ENCODE measurements at regions not wholly inside any gene's neighbourhood (a gene's known extent, or its start where the extent isn't known, plus 50 kb on each side); places are given as distances from the start of the nearest gene placed in this dataset.

- Histone ChIP-seq H3K27me3 (no peaks in the 10 kb centered on the region), H3K4me1 (ENCODE audit: insufficient read depth) (no peaks in the 10 kb centered on the region), H3K4me3 (no peak overlapping the region), H3K27ac (no peak overlapping the region), H3K36me3 (no peaks in the 10 kb centered on the region), H3K9me3 (no peaks in the 10 kb centered on the region)
- no peak for DNase-seq
- no peak for TF ChIP-seq EP300 (IDR thresholded peaks at IDR 0.05)
- intact Hi-C loops (cut with DNase I): no loop called here
Measured at GRCh38 chr16:58824201-58824600, 90.1 kb upstream of the GOT2 start.

GRCh38 chr16:58821886-58822285 lies 87.8 kb upstream of the GOT2 start:
- no peaks in the 10 kb centered on the region for H3K27me3 ChIP-seq
- H3K9me3 ChIP-seq: no peaks in the 10 kb centered on the region
- no peak overlapping the region for H3K4me3 ChIP-seq
- H3K4me1 ChIP-seq (ENCODE audit: insufficient read depth): no peaks in the 10 kb centered on the region
- H3K36me3 ChIP-seq: no peaks in the 10 kb centered on the region
- no peak for TF ChIP-seq POLR2A (IDR thresholded peaks at IDR 0.05)
- no peak for TF ChIP-seq EP300 (IDR thresholded peaks at IDR 0.05)
- no peak for TF ChIP-seq CTCF (IDR thresholded peaks at IDR 0.05)
- intact Hi-C loops (cut with DNase I): no loop called here
- no peak overlapping the region for H3K27ac ChIP-seq
- no peak for DNase-seq

GRCh38 chr16:58820411-58820810 lies 86.3 kb upstream of the GOT2 start:
- DNase-seq: no peak
- intact Hi-C loops (cut with DNase I): no loop called here
- Histone ChIP-seq H3K27me3 (no peaks in the 10 kb centered on the region), H3K27ac (no peak overlapping the region), H3K9me3 (no peaks in the 10 kb centered on the region), H3K36me3 (no peaks in the 10 kb centered on the region), H3K4me1 (ENCODE audit: insufficient read depth) (no peaks in the 10 kb centered on the region), H3K4me3 (no peak overlapping the region)
- WGBS, 3 donors: 41 to 48% (median 46%) methylated on average over 1 of the region's 1 CpG
- TF ChIP-seq POLR2A (IDR thresholded peaks at IDR 0.05) (no peak), CTCF (IDR thresholded peaks at IDR 0.05) (no peak), EP300 (IDR thresholded peaks at IDR 0.05) (no peak)

- Histone ChIP-seq H3K9me3 (no peaks in the 10 kb centered on the region), H3K4me1 (ENCODE audit: insufficient read depth) (no peaks in the 10 kb centered on the region), H3K36me3 (no peaks in the 10 kb centered on the region), H3K27me3 (no peaks in the 10 kb centered on the region), H3K4me3 (no peak overlapping the region), H3K27ac (no peak overlapping the region)
- 88 to 92% (median 89%) methylated on average over 7 of the region's 7 CpGs for WGBS, 3 donors
- DNase-seq: no peak
- intact Hi-C loops (cut with DNase I): no loop called here
- TF ChIP-seq EP300 (IDR thresholded peaks at IDR 0.05) (no peak), CTCF (IDR thresholded peaks at IDR 0.05) (no peak), POLR2A (IDR thresholded peaks at IDR 0.05) (no peak)
Measured at GRCh38 chr16:58815181-58815888, 81.2 kb upstream of the GOT2 start.

GRCh38 chr16:58814348-58814801 lies 80.3 kb upstream of the GOT2 start:
- H3K4me3 ChIP-seq: no peak overlapping the region
- no peaks in the 10 kb centered on the region for H3K4me1 ChIP-seq (ENCODE audit: insufficient read depth)
- H3K27ac ChIP-seq: no peak overlapping the region
- no peak for TF ChIP-seq POLR2A (IDR thresholded peaks at IDR 0.05)
- no peak for TF ChIP-seq EP300 (IDR thresholded peaks at IDR 0.05)
- TF ChIP-seq CTCF (IDR thresholded peaks at IDR 0.05): peak in 2 of 3 donors; percentile 17 to 40
- H3K36me3 ChIP-seq: no peaks in the 10 kb centered on the region
- no peaks in the 10 kb centered on the region for H3K9me3 ChIP-seq
- H3K27me3 ChIP-seq: no peaks in the 10 kb centered on the region
- intact Hi-C loops (cut with DNase I): no loop called here
- WGBS, 3 donors: 0 to 1% (median 1%) methylated on average over 12 of the region's 12 CpGs
- peak; percentile 12 to 53 (median 22) for DNase-seq

All from ovary (tissue), 7 donors.